ENCODE measurements at regions not wholly inside any gene's neighbourhood (a gene's known extent, or its start where the extent isn't known, plus 50 kb on each side); places are given as distances from the start of the nearest gene placed in this dataset.

DNA sequence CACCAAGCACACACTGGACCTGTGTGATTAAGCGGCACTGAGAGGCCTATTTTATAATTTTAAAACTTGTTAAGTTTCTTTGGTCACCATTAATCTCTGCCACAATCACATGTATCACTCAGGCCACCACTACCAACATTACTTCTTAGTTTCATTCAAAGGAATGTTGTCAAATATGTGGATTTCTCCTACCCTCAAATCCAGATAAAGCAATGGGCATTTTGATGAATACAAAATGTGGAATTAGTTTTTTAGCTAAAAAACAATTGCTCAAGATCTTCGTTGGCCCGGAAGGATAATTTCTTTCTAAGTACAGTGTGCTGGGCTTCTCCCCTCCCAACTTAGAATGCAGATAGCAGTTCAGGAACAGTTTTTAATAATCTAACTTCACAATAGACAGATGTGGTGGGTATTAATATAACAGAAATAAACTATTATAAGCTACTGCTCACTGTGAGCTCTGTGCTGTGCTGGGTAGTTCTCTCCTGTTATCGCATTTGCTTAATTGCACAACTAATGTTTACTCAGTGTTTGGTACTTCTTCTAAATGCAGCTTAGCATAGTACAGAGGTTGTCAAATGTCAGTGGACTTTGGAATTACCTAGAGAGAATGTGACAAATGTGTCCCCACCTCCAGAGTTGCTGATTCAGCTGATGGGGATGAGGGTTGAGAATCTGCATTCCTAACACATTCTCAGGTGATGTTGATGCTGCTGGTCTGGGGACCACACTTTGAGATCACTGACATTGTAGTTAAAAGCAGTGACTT, 266.7 kb upstream of the AMIGO2 start (continued):
- TF ChIP-seq E2F2 (CRISPR knock-in tag; IDR thresholded peaks at IDR 0.05; ENCODE audit: borderline replicate concordance) (no peak), ZSCAN9 (CRISPR knock-in tag; IDR thresholded peaks at IDR 0.05; ENCODE audit: borderline replicate concordance) (peak; percentile 67; the same call in 1 of the 2 replicates), ZNF24 (IDR thresholded peaks at IDR 0.05) (0 out of 2 replicates have a peak, but pooled peaks have one; percentile 25), ZNF772 (CRISPR knock-in tag; IDR thresholded peaks at IDR 0.05) (peak; percentile 40; the same call in 1 of the 2 replicates), MEIS1 (CRISPR knock-in tag; IDR thresholded peaks at IDR 0.05; ENCODE audit: borderline replicate concordance) (peak; percentile 82; the same call in 1 of the 2 replicates), TFAP4 (IDR thresholded peaks at IDR 0.05; ENCODE audit: borderline replicate concordance, low read depth) (peak; percentile 66; the same call in 1 of the 2 replicates), ZNF644 (CRISPR knock-in tag; IDR thresholded peaks at IDR 0.05; ENCODE audit: low read depth) (0 out of 2 replicates have a peak, but pooled peaks have one; percentile 51), ZNF331 (CRISPR knock-in tag; IDR thresholded peaks at IDR 0.05) (peak; percentile 92), ZNF878 (CRISPR knock-in tag; IDR thresholded peaks at IDR 0.05) (peak; percentile 66; the same call in 1 of the 2 replicates), PHF21A (CRISPR knock-in tag; IDR thresholded peaks at IDR 0.05) (peak; percentile 31; the same call in 1 of the 2 replicates), ATF1 (CRISPR knock-in tag; IDR thresholded peaks at IDR 0.05) (0 out of 2 replicates have a peak, but pooled peaks have one; percentile 30), MIER3 (CRISPR knock-in tag; IDR thresholded peaks at IDR 0.05; ENCODE audit: borderline replicate concordance) (peak; percentile 68; the same call in 1 of the 2 replicates), ZFP1 (CRISPR knock-in tag; IDR thresholded peaks at IDR 0.05) (0 out of 2 replicates have a peak, but pooled peaks have one; percentile 34), ZNF782 (CRISPR knock-in tag; IDR thresholded peaks at IDR 0.05; ENCODE audit: borderline replicate concordance) (no peak), FOXA1 (IDR thresholded peaks at IDR 0.05) (no peak), FOXA1 (CRISPR knock-in tag; IDR thresholded peaks at IDR 0.05) (peak; percentile 83), HOXD1 (CRISPR knock-in tag; IDR thresholded peaks at IDR 0.05) (0 out of 2 replicates have a peak, but pooled peaks have one; percentile 28), NCOA1 (CRISPR knock-in tag; IDR thresholded peaks at IDR 0.05) (no peak), ESRRA (CRISPR knock-in tag; IDR thresholded peaks at IDR 0.05; ENCODE audit: low read depth) (peak; percentile 88), TBX3 (IDR thresholded peaks at IDR 0.05; ENCODE audit: borderline replicate concordance) (peak; percentile 92), KIAA2018 (CRISPR knock-in tag; IDR thresholded peaks at IDR 0.05; ENCODE audit: borderline replicate concordance) (no peak)

Measured in HepG2 (cell line).